Left lung (tissue), 4 donors: ENCODE measurements at regions not wholly inside any gene's neighbourhood (a gene's known extent, or its start where the extent isn't known, plus 50 kb on each side); places are given as distances from the start of the nearest gene placed in this dataset.

Experiments used
- ATAC-seq: fragments of 200-7000 bp; cut with Tn5 transposase; one replicate; pipeline ENCODE4 v1.9.1; 2020; ENCODE audit warnings: moderate library complexity
- DNase-seq, 4 donors: peaks; one replicate each; pipeline ENCODE4 v3.0.0-alpha.2; 2013 to 2020
- H3K27ac ChIP-seq, 2 donors: fragments of 200-600 bp; sonication (generic) in 1 of 2; one replicate each; pipeline versions ENCODE4 v1.5.0 to v1.8.0; 2020 to 2021
- H3K27me3 ChIP-seq, 2 donors: fragments of 200-600 bp; sonication (generic) in 1 of 2; one replicate each; pipeline versions ENCODE4 v1.5.0 to v1.8.0; 2020 to 2021
- H3K36me3 ChIP-seq, 2 donors: fragments of 200-600 bp; sonication (generic) in 1 of 2; one replicate each; pipeline versions ENCODE4 v1.5.0 to v1.8.0; 2020 to 2021
- H3K4me1 ChIP-seq, 2 donors: fragments of 200-600 bp; one replicate each; pipeline ENCODE4 v1.8.0; 2021
- H3K4me3 ChIP-seq, 2 donors: fragments of 200-600 bp; sonication (generic) in 1 of 2; one replicate each; pipeline versions ENCODE4 v1.5.0 to v1.8.0; 2020 to 2021; ENCODE audit warnings: mild to moderate bottlenecking in 1 of 2
- H3K9me3 ChIP-seq, 2 donors: fragments of 200-600 bp; sonication (generic) in 1 of 2; one replicate each; pipeline versions ENCODE4 v1.5.0 to v1.8.0; 2020 to 2021
- intact Hi-C, 2 donors: fragments of 100-400 bp; cut with DNase I; formaldehyde crosslinking; loops; one replicate each; pipeline versions ENCODE4 v1.11.2 to v1.14.2; 2022
- TF ChIP-seq, protein P1 (sequence below), 2 donors: fragments of 200-600 bp; sonication (generic) in 1 of 2; IDR thresholded peaks; one replicate each; pipeline versions ENCODE4 v1.5.0 to v1.8.0; 2021; ENCODE audit warnings: antibody characterized with exemption in 2 of 2
- donor health status: DM: no; HTN: yes; CAD: no.
- donor health status: DM: no; HTN: no; CAD: no.

DNA sequence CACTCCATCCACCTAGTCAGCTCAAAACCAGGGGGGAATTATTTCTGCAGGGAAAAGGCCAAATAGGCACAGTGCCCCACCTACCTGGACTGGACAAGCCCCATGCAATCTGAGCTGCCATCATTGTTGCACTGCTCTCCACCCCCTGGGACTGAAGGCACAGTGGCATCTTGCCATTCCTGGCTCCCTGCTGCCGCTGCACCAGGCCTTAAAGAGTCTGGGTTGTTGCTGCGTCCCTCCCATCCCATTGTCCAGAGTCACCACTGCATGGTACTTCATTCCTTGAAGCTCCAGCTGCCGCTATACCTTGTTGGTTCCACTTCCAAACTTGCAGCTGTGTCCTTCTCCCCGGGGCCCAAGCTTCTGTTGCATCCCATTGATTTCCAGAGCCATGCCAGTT is 629.7 kb downstream of the STIM2 start:
- no peak overlapping the region for H3K27ac ChIP-seq
- ATAC-seq, result no peak
- DNase-seq, result no peak
- H3K4me1 ChIP-seq, result no peaks in the 10 kb centered on the region
- H3K4me3 ChIP-seq, result no peak overlapping the region
- intact Hi-C loops, result no loop called here
- no peaks in the 10 kb centered on the region for H3K27me3 ChIP-seq
- TF ChIP-seq, protein P1, sequence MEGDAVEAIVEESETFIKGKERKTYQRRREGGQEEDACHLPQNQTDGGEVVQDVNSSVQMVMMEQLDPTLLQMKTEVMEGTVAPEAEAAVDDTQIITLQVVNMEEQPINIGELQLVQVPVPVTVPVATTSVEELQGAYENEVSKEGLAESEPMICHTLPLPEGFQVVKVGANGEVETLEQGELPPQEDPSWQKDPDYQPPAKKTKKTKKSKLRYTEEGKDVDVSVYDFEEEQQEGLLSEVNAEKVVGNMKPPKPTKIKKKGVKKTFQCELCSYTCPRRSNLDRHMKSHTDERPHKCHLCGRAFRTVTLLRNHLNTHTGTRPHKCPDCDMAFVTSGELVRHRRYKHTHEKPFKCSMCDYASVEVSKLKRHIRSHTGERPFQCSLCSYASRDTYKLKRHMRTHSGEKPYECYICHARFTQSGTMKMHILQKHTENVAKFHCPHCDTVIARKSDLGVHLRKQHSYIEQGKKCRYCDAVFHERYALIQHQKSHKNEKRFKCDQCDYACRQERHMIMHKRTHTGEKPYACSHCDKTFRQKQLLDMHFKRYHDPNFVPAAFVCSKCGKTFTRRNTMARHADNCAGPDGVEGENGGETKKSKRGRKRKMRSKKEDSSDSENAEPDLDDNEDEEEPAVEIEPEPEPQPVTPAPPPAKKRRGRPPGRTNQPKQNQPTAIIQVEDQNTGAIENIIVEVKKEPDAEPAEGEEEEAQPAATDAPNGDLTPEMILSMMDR (IDR thresholded peaks at IDR 0.05), result no peak
- no peaks in the 10 kb centered on the region for H3K9me3 ChIP-seq
- H3K36me3 ChIP-seq, result no peaks in the 10 kb centered on the region

- no peak for DNase-seq
- Histone ChIP-seq H3K9me3 (no peaks in the 10 kb centered on the region), H3K4me3 (no peak overlapping the region), H3K36me3 (no peaks in the 10 kb centered on the region), H3K4me1 (no peaks in the 10 kb centered on the region), H3K27ac (no peak overlapping the region), H3K27me3 (no peaks in the 10 kb centered on the region)
- intact Hi-C loops, result no loop called here
- no peak for ATAC-seq
- TF ChIP-seq, protein P1 (IDR thresholded peaks at IDR 0.05), result no peak
These were observed 630.1 kb downstream of the STIM2 start for GRCh38 chr4:27490766-27491165.

DNA sequence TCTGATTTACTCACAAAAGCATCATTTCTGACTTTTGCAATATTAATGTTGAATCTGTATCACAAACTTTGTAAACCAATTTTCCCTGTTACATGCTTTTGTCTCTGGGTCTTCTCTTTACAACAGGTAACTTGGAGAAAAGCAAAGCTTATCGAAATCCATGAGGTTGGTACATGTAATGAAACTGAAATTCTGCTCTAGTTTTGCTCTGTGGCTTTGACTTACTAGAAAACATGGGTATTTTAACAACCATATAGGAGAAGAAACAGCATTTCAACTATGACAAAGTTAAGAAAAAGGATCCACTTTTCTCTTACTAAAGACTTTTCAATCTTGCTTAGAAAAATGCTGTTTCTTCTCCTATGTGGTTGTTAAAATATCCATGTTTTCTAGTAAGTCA is 645.8 kb downstream of the STIM2 start:
- DNase-seq (no peak), ATAC-seq (no peak)
- H3K4me3 ChIP-seq, result no peak overlapping the region
- TF ChIP-seq, protein P1 (IDR thresholded peaks at IDR 0.05), result no peak
- H3K27ac ChIP-seq, result no peak overlapping the region
- H3K9me3 ChIP-seq, result peaks cover 0 to under 1% of the 10 kb centered on the region in 2 donors
- intact Hi-C loops, result no loop called here
- H3K4me1 ChIP-seq, result no peaks in the 10 kb centered on the region
- no peaks in the 10 kb centered on the region for H3K27me3 ChIP-seq
- H3K36me3 ChIP-seq, result no peaks in the 10 kb centered on the region

GRCh38 chr4:27514711-27515110 is 654.1 kb downstream of the STIM2 start:
- H3K27me3 ChIP-seq, result no peaks in the 10 kb centered on the region
- H3K4me1 ChIP-seq, result no peaks in the 10 kb centered on the region
- no peak for DNase-seq
- H3K27ac ChIP-seq, result no peak overlapping the region
- no peak for ATAC-seq
- TF ChIP-seq, protein P1 (IDR thresholded peaks at IDR 0.05), result no peak
- H3K9me3 ChIP-seq, result peaks cover 0 to 3% of the 10 kb centered on the region in 2 donors
- no peaks in the 10 kb centered on the region for H3K36me3 ChIP-seq
- intact Hi-C loops, result no loop called here
- H3K4me3 ChIP-seq, result no peak overlapping the region

GRCh38 chr4:27515140-27515539 is 654.5 kb downstream of the STIM2 start:
- ATAC-seq (no peak), DNase-seq (no peak)
- H3K9me3 ChIP-seq, result peaks cover 0 to 3% of the 10 kb centered on the region in 2 donors
- H3K36me3 ChIP-seq, result no peaks in the 10 kb centered on the region
- H3K4me3 ChIP-seq, result no peak overlapping the region
- no peaks in the 10 kb centered on the region for H3K4me1 ChIP-seq
- intact Hi-C loops, result no loop called here
- no peak overlapping the region for H3K27ac ChIP-seq
- TF ChIP-seq, protein P1 (IDR thresholded peaks at IDR 0.05), result no peak
- no peaks in the 10 kb centered on the region for H3K27me3 ChIP-seq
